NCI-H1436 treated with DMSO at 0.1 percent for 48 hours (cell line): ENCODE measurements at regions not wholly inside any gene's neighbourhood (a gene's known extent, or its start where the extent isn't known, plus 50 kb on each side); places are given as distances from the start of the nearest gene placed in this dataset.
"Not testable (repeated sequence)": the region's sequence is repeated elsewhere in the genome, so short reads cannot be mapped to it uniquely, and the experiment has no call there.

ENCODE experiments used
- DNase-seq: peaks from one replicate; lab custom pipeline; 2025; lab: John Stamatoyannopoulos, UW

DNA sequence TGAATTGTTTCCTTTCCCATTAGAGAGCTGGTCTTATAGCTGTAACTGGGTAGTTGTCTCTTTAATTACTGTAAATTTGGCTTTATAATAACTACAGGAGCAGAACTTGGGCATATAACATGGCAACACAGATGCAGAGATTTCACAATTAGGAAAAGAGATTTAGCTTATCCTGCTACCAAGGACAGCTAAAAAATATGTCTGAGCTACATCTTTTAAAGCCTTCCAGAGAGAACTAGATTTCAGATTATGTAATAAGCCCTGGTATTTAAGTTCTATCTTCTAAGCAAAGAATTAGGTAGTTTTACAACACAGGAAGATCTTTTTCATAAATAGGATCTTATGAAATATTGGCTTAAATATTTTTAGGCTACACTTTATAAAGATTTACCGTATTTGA lies 313.8 kb downstream of the S1PR1 start:
- DNase-seq = no peak

DNA sequence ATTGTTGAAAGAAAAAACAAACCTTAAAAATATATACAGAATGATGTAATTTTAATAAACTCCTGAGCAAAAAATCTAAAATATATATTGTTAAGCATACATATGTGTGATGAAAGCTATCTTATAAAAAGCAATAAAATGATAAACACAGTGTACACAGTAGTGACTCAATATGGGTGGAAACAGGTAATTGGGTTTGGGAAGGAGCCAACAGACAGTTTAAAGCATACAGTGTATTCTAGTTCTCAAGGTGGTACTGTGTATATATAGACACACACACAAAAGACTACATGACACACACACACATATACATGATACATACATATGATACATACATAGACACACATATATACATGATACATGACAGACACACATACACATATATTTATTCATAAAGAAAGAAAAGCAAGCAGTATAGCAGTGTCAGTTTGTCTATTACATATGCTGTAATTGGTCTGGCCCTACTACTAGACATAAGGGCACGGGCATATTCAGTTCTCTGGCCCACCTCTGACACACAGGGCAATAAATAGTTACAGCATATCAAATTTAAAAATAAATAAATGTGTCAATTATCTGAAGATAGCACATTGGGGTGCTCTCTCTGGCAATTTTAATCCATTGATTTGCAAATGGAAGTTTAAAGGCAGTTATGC lies 330.2 kb downstream of the S1PR1 start:
- no peak for DNase-seq

DNA sequence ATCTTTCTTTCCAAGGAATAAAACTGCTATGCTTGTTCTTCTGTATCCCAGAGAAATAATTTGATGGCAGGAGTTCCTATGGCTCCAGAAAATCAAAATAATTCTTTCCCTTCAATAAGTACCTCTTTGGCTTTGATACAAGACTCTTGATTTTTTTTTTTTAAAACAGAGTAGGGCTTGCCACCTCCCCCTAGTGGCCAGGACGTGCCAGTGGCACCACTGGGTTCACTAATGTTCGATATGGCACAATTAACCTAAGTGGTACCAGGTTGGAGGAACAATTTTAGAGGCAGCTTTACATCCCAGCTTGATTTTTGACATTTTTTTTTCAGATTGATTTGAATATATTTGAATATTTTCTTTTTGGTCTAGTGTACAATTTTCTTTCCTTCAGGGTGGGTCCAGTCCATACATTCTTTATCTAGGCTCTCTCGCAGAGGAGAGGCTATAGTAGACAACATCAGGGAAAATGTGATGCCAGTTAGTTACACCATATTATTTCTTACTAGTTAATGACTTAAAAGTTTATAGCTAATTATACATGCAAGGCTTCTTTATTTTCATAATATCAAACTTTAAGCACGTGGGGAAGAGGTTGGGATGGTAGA lies 330.9 kb downstream of the S1PR1 start:
- DNase-seq = no peak

DNA sequence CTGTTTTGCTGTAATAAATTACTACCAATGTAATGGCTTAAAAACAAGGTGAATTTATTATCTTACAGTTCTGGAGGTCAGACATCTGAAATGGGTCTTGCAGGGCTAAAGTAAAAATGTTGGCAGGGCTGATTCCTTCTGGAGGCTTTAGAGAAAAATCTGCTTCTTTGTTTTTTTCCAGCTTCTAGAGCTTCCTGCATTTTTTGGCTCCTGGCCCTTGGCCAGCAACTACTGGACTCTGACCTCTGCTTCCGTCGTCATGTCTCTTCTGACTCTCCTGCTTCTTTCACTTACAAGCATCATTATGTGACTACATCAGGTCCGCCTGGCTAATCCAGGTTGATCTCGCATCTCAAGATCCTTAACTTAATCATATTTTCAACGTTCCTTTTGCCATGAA lies 350.9 kb downstream of the S1PR1 start:
- DNase-seq = no peak

DNA sequence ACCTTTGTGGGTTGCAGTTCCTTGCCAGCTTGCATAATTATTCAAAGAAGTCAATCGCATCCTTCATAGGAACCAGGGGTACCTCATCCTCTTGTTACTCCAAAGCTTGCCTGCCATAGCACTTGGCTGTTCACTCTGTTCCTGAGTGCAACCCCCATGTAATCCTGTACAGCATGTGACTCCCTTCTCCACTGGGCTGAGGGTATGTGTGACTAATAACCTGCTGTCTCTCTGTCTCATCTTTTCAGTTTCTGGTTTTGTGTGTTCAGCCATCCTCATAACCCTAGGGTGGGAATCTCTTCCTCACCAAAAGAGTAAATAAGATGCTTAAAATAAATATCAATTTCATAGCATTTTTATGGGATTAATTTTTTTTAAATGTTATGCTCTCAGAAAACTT lies 351.9 kb downstream of the S1PR1 start:
- no peak for DNase-seq

DNA sequence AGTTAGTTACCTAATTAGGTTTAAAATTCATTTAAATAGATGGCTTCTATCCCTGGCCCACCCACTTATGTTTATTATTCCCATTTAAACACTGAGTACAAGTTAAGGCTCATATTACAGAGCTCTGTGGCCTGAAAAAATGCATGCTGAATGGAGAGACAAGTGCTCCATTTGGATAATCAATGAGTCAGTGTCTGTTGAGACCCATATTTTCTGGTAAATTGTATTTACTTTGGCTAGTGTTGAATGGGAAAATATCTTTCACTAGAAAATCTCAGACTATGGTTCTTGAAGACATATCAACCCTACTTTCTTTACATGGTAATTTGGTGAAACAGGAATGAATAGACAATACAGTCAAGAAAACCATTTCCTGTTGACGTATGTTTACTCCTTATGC lies 356.0 kb downstream of the S1PR1 start:
- DNase-seq = no peak

DNA sequence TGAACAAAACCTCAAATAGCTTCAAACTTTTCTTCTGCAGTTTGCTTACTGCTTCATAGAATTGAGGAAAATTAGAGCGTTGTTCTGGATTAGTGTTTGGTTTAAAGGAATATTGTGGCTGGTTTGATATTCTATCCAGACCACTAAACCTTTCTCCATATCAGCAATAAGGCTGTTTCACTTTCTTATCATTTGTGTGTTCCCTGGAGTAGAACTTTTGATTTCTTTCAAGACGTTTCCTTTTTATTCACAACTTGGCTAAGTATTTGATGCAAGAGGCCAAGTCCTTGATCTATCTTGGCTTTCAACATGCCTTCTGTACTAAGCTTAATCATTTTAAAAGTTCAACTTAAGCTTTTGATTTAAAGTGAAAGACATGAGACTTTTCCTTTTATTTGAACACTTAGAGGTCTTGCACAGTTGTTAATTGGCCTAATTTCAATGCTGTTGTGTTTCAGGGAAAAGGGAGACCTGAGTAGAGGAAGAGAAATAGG lies 359.1 kb downstream of the S1PR1 start:
- DNase-seq = no peak

DNA sequence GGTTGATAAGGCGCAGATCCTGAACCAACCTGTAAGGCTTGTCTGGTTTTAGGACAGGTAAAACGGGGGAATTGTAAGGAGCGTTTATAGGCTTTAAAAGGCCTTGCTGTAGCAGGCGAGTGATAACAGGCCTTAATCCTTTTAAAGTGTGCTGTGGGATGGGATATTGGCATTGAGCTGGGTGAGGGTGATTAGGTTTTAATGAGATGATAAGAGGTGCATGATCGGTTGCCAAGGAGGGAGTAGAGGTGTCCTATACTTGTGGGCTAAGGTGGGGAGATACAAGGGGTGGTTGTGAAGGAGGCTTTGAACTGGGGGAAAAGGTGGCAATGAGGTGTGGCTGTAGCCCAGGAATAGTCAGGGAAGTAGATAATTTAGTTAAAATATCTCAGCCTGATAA lies 363.8 kb downstream of the S1PR1 start:
- DNase-seq = not testable (repeated sequence)

DNA sequence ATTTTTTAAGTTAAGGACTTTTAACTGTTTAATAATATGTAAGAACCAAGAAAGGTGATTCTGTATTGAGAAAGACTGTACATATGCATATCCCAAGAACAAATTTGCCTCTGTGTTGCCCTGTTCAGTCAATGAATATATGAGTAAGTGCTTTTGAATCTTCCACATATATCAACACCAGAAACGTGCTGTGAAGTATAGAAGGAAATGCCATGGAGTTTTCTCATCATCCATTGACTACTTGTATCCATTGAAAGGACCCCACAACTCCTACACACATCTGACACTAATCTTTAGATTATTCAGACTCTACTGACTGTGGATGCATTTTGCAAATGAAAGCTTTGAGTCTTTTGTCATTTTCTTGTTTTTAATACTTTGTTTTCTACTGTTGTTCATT lies 366.9 kb downstream of the S1PR1 start:
- no peak for DNase-seq

DNA sequence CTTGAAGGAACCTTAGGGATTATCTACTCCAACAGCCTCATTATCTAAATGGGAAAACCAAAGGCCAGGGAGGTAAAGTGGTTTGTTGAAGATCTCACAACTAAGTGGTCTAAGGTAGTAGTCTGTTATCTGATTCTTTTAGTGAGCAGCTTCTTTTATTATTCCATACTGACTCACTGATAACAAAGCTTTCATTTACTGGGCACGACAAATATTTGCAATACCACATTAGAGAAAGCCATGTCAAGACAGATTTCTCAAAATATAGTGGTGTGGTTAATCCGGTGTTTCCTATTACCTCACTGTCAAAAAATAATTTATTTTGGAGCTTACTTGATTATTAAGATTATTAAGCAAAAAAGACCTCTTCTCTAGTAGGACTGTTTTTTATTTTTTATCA lies 369.1 kb downstream of the S1PR1 start:
- no peak for DNase-seq

DNA sequence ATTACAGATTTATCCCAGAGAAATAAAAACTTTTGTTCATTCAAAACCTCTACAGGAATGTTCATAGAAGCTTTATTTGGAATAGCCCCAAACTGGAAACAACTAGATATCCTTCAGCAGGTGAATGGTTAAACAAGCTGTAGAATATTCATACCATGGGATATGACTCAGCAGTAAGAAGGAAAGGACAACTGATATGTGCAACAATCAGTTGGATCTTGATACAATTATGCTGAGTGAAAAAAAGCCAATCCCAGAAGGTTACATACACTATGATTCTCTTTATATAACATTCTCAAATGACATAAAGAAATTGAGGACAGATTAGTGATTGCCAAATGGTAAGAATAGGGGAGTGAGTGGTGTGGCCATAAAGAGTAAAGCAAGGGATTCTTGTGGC lies 376.7 kb downstream of the S1PR1 start:
- no peak for DNase-seq

DNA sequence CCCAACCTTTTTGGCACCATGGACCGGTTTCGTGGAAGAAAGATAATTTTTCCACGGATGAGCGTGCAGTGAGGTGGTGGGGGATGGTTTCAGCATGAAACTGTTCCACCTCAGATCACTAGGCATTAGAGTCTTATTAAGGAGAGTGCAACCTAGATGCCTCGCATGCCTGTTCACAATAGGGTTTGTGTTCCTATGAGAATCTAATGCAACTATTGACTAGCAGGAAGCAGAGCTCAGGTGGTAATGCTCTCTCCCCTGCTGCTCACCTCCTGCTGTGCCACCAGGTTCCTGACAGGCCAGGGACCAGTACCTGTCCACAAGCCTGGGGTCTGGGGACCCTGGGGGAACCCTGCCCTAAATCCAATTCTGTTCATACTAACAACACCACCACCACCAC lies 377.8 kb downstream of the OLFM3 start:
- no peak for DNase-seq

DNA sequence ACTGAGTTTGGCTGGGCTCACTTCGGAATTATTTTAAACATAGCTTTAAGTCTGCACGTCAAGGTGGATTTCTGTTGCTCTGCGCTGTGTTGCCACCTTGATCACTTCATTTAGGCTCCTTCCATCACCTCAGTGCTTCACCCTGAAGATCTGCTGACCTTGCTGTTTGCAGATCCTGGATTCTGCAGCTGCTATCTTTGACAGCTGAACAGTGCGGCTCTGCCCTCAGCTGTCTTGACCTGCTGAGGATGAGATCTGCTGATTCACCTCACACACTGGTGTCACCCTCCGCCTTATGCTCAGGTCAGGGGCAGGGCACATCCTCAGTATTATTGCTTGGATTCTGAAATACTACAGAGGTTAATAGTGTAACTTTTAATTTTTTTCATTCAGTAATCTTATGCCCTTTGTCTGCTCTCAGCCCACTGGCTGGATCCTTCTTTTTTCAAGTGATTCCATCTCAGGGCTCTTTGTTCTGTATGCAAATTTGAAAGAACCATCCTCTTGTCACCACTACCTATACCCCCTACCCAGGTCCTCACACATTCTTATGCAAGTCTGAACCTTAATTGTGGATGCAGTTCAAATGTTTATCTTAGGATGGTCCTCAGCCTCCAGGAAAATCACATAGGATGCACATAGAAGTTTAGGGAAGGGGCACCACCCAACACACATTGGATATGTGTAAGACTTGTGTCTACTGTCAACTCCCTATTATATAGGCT lies 364.0 kb downstream of the OLFM3 start:
- no peak for DNase-seq

DNA sequence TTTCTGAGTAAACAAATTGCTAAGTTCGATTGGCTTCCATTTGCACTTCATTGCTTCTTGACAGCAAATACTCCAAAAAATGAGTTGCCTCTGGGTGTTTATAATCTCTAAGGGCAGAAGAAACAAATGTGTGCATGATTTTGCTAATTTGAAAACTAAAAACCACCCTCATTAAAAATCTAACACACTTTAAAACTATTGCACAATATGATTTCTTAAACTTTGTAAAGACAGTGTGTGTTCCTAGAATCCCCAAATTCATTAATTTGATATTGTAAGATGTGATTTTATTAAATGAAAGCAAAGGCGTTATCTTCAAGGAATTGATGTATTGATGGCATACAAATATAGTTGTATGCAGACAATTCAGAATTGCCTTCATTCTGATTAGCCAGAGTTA lies 350.9 kb downstream of the OLFM3 start:
- DNase-seq = no peak

DNA sequence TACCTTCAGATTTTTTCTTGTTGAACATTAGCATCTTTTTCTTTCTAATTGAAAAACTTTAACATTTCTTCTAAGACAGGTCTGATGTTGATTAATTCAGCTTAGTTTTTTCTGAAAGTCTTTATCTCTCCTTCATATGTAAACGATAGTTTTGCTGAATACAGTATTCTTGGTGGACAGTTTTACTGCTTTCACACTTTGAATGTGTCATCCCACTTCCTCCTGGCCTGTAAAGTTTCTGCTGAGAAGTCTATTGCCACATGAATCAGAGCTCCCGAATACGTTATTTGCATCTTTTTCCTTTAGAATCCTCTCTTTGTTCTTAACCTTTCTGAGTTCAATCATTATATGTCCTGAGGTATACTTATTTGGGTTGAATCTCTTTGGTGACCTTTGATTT lies 344.2 kb downstream of the OLFM3 start:
- no peak for DNase-seq

DNA sequence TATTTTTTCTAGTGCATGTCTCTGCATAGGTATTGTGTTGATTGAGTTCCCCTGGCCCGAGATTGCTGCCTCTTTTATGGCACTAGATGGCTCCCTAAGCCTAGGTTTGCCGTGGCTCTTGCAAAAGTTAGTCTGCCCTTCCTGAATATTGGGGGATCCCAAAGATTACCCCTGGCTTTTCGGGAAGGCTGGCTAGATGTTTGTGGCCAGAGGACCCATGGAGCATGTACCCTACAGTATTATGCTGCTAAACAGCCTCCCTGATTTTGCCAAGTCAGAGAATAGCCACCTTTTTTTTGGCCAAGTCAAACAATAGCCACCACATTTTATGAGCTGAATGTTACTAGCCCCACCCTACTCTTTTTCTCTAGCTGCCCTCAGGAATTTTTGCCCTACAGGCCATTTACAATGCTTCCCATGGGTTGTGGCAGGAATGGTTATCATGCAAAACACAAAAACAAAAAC lies 343.2 kb downstream of the OLFM3 start:
- DNase-seq = no peak

DNA sequence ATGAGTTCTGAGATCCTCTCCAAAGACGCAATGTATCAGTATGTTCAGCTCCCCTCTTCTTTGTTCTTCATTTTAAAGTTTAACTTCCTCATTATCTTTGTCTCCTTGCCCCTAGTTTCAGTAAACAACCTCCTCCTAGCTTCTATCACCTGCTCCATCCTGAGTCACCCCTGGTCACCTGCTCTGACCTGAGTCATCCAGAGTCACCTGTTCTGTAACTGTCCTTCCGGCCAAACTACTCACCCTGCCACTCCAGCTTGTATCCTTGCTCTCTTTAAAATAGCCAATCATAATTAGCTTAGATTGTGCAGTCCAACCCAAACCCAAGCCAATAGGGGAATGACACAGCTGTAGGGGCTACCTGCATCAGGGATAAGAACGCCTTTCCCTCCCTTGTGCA lies 332.0 kb downstream of the OLFM3 start:
- DNase-seq = no peak

DNA sequence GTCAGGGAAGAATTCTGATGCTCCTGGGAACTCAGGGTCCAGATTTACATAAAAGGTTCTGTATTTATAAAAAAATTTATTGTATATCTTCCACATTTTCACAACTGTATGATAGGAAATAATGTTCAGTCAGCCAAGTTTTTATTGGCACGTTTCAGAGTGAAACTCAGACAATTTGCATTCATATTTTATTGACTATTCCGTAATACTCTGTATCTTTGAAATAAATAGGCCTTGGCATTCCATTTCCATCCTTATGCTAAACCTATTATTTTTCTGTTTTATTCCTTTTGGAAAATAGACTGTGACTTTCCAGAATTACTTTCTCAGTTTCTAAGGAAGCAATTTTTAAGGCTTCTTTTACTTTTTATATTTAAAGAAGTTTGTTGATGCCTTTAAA lies 329.0 kb downstream of the OLFM3 start:
- no peak for DNase-seq

DNA sequence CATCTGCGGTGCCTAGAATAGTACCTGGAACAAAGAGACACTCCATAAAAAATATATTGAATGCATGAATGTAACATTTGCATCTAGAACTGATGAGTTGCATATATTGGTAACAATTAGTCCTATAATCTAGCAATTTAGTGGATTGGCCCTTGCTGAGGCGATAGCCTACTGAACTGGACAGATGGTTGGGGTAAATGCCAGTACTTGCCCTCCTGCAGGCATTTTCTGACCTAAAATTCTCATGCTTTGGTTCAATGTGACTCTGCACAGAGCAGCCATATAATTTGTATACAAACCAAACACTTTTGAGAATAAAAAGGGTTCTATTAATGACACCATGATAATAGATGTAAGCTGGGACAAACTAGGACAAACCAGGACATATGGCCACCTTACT lies 313.6 kb downstream of the OLFM3 start:
- no peak for DNase-seq

DNA sequence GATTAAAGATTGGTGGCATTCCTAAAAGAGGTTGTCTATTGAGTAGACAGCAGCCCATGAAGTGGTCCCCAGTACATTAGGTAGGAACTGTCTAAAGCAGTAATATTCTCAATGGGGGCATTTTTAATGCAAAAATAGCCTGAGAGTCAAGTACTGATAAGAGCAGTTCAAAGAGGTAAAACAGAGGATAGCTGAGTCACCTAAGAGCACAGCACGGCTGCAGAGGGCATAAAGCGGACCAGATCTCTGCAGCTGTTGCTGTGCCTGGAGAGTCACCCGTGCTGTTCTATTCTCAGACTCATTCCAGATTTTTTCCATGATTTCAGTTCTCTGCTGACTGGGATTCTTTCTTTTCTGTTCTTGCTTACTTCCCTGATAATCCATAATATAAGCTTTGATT lies 313.2 kb downstream of the OLFM3 start:
- DNase-seq = no peak

DNA sequence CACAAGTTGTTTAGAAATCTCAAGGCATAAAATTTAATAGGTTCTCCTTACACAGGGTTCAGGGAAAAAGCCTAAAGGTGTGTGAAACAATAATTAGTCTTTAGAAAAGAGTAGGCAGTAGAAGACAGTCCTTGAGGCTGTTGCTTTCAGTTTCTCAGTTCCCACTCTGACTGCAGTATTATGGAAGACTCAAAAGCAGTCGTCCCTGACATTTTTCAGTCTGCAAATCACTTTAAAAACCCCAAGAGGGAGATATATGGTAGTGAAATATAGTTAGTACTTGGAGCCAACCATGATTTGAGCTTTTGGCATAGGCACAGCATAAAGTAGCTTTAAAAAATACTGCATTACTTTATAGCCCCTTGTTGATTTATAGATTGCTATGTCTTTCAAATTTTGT lies 299.7 kb downstream of the OLFM3 start:
- DNase-seq = no peak

DNA sequence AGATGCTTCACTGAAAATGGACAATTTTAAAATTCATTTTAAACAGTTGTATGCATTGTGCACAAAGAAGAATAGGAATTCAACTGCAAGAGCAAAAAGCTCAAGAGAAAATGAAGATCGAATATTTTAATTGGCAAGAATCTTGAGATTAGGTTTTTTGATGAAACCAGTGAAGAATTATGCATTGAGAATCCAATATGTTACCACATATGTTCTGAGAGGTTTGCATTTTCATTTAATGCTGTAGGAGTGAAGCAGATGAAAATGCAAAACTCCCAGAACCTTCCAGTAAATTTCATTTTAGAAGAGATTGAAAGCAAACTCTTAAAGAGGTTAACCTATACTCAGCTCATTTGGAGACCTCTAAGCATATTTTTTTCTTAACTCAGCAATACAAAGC lies 298.0 kb downstream of the OLFM3 start:
- DNase-seq = no peak

DNA sequence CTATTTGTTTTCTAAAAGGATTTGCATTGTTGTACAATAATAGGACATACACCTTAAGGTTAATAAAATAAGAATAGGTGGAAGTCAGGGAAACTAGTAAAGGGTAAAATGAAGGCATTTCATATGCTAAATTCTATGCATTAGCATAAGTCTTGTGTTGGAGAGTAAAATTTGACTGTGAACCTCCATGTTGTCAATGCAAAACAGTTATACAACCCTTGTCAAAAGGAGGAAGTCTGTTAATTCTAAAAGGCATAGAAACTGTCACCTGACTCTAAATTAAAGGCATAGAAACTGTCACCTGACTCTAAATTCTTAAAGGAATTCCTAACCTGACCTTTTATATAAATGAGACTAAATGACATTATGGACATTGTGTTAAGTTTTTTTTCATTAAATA lies 291.8 kb downstream of the OLFM3 start:
- DNase-seq = no peak
